EH (cell line): ENCODE measurements at regions not wholly inside any gene's neighbourhood (a gene's known extent, or its start where the extent isn't known, plus 50 kb on each side); places are given as distances from the start of the nearest gene placed in this dataset.
"Not testable (repeated sequence)": the region's sequence is repeated elsewhere in the genome, so short reads cannot be mapped to it uniquely, and the experiment has no call there.

Source experiments
- DNase-seq: peaks from one replicate; pipeline ENCODE4 v3.0.0-alpha.2; 2015; ENCODE audit warnings: low read depth

GRCh38 chr2:187873132-187873531 lies 318.9 kb upstream of the TFPI start:
- DNase-seq: no peak

GRCh38 chr2:187874786-187875185 lies 320.6 kb upstream of the TFPI start:
- DNase-seq: no peak

GRCh38 chr2:187875261-187876141 lies 321.3 kb upstream of the TFPI start:
- DNase-seq: peak; percentile 3

DNA sequence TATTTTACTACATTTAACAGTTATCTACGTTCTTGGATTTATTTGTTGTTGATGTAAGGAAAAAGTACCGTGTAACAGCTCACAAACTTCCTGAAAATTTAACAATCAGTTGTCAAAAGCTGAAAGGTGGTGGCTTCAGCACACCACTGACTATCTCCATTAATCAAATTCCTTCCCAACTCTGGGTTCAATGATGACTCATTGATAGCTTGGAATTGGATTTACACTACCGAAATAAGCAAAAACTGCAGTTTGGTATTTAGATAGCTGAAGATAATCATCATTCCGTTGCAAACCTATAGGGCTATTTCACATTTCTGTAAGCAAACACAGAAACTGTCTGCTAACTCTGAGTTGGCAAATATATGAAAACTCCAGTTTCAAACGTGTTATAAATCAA lies 322.3 kb upstream of the TFPI start:
- DNase-seq: no peak

- DNase-seq: no peak
These were observed 323.2 kb upstream of the TFPI start for GRCh38 chr2:187877391-187877790.

DNA sequence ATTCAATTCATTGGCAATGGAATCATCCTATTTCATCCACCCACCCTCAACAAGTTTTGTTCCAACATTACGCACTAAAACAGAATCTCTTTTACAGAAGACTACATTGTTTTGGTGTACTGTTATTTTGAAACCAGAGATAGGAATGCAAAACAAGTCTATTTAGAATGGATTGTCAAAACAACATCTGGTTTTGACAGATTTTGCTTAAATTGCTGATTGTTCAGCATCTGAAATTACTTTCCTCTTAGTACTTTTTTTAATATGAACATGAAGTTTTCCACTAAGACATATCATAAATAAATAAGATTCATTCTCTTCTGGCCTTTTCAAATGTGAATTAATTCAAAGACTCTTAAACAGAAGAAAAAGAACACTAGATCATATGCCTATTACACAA lies 323.9 kb upstream of the TFPI start:
- DNase-seq: no peak

DNA sequence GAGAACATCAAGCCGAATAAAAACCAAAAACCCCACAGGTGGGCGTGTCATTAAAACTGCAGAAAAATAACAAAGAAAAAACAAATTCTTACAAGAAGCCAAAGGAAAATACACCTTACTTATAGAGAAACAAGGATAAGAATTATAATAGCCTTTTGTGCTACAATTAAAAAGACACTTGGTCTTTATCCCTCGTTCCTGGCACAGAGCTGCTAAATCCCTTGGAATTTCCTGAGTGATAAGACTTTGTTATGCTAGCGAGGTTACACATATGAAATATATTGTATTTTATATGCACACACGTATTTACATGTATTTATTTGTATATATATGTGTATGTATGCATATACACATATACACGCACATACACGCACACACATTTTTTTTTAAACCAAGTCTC lies 325.3 kb upstream of the TFPI start:
- no peak for DNase-seq

DNA sequence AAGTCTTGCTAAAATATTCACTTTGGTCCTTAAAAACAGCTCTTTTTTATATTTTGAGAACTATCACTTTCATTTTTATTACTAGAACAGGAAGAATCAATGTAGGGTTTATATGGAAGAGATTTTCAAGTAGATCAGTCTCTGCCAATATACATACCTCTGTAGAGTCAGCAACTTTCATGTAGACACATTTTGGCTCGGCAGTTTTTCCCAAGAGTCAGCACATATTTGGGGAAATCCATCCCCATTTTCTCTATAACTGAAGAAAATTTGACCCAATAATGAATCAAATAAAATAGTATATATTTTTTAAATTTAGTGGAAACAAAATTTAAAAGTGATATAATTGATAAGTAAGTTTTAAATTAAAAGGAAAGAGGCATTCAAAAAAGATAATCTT lies 329.8 kb upstream of the TFPI start:
- no peak for DNase-seq

DNA sequence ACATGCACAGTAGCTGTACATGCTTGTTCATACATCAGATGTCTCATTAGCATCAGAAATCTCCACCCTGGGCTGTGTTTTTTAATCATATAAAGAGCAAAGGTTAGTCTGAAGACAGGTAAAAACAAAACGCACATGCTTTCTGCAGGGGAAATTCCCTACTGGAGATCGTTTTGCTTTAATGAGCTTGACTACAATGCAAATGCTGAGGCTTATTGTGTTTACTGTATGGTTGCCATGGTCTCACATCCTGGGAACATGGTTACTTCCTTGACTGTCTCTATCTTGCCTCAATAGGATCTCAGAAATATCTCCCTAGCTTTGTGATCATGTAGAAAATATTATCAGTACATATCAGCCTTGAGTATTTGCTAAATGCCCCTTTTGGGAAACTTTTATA lies 336.5 kb upstream of the TFPI start:
- no peak for DNase-seq

DNA sequence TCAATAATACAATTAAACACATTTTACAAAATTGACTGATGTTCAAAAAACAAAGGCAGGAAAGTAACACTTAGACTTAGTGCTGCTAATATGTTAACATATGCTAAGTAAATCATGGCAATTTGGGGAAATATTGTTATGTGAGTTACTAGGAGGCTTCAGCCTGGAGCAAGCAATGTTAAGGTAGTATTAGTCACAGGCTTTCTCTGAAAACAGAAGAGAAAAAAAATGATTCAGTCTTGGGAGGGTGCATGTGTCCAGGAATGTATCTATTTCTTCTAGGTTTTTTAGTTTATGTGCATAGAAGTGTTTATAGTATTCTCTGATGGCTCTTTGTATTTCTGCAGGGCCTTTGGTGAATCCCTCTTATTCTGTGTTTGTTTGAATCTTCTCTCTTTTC lies 345.8 kb upstream of the TFPI start:
- peak; percentile 36 for DNase-seq

DNA sequence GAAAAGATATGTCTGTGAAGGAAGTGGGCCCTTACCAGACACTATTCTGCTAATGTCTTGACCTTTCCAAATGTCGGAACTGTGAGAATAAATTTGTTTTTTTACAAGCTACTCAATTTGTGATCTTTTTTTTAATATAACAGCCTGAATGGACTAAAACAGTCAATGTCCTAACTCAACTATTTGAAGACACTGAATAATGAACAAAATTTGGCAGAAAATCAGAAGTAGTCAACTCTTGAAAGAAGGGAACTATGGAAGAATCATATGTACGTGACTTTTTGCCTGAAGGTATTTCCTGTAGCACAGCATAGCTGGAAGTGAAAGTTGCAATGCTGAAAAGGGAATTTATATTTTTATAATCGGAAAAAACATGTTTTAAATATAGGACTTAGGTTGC lies 351.8 kb upstream of the TFPI start:
- peak; percentile 6 for DNase-seq

DNA sequence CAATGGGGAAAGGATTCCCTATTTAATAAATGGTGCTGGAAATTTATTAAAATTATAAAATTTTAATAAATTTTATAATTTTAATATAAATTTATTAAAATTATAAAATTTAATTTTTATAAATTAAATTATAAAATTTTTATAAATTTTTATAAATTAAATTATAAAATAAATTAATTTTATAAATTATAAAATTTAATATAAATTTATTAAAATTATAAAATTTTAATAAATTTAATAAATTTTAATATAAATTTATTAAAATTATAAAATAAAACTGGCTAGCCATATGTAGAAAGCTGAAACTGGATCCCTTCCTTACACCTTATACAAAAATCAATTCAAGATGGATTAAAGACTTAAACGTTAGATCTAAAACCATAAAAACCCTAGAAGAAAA lies 356.7 kb upstream of the TFPI start:
- DNase-seq: not testable (repeated sequence)

GRCh38 chr2:187912950-187913349 lies 358.7 kb upstream of the TFPI start:
- peak; percentile 3 for DNase-seq

DNA sequence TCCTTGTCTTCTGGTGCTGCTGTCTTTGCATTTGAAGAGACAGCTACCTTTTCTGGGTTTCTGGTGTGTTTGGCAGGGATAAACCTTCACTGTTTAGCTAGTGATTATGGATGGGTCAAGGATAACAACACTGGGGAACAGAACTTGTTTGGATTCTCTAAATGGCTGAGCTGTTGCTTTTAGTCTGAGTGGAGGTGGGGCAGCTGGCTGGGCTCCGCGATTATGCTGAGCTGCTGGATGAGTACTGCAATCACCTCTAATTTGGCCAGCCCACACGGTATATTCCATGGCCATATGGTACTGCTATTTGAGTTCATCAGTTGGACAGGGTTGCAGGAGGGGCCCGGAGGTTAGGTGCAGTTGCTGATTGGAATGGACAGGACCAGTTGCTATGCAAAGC lies 361.6 kb upstream of the TFPI start:
- DNase-seq: no peak

DNA sequence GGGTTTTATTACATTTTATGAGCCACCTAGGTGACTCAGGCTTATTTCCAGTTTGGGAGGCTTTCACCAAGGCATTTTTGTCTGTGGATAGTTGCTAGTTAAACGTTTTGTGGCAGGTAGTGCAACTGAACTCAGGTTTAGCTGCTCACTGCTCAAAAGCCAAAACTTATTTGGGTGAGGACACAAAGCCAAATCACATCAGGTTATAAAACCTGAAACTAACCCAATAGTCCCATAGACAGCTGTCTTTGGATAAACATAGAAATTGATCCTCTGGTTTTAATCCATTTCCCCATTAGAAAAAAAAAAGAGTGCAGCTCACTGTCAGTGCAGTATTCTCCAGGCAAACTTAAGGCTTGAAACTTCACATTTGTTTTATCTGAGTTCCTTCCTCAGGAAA lies 362.6 kb upstream of the TFPI start:
- no peak for DNase-seq

DNA sequence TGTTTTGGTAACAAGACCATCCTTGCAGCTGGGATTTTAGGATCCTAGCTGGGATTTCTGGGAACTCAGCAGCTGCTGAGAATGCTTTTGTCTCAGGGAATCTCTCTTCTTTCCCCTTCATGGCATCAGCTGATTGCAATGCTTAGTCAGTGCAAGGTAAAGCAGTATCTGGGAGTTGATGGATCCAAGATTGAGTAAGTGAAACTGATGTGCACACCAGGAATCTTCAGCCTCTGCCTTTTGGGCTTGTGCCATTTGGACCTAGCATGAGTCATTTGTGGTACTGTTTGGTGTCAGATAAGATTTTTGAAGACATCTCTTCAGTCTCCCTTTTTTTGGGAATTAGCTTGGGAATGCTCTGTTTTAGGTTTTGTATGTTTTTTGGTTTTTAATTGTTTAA lies 363.3 kb upstream of the TFPI start:
- DNase-seq: peak; percentile 51

GRCh38 chr2:187918996-187919821 lies 365.0 kb upstream of the TFPI start:
- DNase-seq: no peak

- peak; percentile 4 for DNase-seq
These were observed 366.3 kb upstream of the TFPI start for GRCh38 chr2:187920511-187920910.

DNA sequence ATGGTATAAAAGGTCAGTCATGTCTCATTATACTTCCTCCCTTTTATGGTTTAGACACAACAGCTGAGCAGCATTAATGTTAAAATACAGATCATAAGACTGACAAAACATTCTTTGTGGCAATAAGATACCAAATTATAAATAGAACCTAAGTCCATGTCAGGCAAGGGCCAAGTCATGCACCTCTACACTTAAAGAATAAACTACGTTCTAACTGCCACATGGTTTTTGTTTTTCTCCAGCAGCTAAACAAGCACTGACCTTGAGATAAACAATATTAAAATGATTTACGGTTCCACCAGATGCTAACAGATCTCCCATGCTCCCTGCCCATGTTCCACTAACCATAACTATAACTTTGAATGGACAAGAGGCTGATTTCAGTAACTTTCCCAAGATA lies 368.6 kb upstream of the TFPI start:
- DNase-seq: peak; percentile 12

GRCh38 chr2:187924293-187924692 lies 367.4 kb upstream of the GULP1 start:
- no peak for DNase-seq

GRCh38 chr2:187934236-187934635 lies 357.4 kb upstream of the GULP1 start:
- no peak for DNase-seq

GRCh38 chr2:187934692-187935091 lies 357.0 kb upstream of the GULP1 start:
- DNase-seq: no peak

DNA sequence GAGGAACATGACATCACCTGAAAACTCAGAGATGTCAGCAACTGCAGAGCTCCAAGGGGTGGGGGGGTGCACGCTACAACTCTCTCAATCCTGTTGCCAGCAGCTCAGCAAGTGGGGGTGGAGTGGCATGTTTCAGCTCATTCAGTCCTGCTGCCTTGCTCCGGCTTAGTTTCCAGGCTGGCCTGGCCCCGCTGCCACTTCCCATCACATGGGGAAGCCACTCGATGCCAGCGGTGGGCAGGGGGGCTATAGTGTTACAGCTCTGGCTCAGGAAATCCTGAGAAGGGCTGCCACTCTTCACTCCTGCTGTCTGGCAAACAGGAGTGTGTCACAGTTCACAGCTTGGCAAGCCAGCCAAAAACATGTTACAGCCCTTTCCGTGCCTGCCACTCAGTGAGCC lies 356.5 kb upstream of the GULP1 start:
- DNase-seq: no peak
